HG03039 (cell line): ENCODE measurements at regions not wholly inside any gene's neighbourhood (a gene's known extent, or its start where the extent isn't known, plus 50 kb on each side); places are given as distances from the start of the nearest gene placed in this dataset.
"Not testable (repeated sequence)": the region's sequence is repeated elsewhere in the genome, so short reads cannot be mapped to it uniquely, and the experiment has no call there.

ENCODE experiments used
- ATAC-seq: cut with Tn5 transposase; IDR thresholded peaks from one replicate; pipeline ENCODE4 v1.9.1; 2021; ENCODE audit warnings: mild to moderate bottlenecking, moderate library complexity; ENCODE audit not compliant: unreplicated experiment

DNA sequence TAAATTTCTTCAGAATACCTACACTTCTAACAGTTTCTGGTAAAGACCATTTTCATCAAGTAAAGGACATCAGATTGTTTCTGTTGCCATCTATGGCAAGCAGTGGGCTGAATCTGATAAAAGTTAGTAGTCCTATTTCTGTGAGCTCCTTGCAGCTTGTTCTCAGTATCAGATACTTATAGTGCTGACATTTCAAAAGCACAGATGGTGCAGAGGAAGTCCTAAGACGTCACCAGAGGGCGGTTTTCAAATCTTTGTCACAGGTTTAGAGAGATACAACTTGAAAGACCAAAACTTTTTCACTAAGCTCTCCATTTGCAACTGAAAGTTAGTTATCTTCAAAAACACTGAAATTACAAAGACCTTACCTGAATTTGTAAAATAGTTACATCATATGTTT is 719.8 kb downstream of the SLITRK1 start:
- no peak for ATAC-seq

- ATAC-seq, result no peak
These were observed 728.4 kb downstream of the SLITRK1 start for GRCh38 chr13:83153848-83154247.

GRCh38 chr13:83151308-83151660 is 731.0 kb downstream of the SLITRK1 start:
- no peak for ATAC-seq

DNA sequence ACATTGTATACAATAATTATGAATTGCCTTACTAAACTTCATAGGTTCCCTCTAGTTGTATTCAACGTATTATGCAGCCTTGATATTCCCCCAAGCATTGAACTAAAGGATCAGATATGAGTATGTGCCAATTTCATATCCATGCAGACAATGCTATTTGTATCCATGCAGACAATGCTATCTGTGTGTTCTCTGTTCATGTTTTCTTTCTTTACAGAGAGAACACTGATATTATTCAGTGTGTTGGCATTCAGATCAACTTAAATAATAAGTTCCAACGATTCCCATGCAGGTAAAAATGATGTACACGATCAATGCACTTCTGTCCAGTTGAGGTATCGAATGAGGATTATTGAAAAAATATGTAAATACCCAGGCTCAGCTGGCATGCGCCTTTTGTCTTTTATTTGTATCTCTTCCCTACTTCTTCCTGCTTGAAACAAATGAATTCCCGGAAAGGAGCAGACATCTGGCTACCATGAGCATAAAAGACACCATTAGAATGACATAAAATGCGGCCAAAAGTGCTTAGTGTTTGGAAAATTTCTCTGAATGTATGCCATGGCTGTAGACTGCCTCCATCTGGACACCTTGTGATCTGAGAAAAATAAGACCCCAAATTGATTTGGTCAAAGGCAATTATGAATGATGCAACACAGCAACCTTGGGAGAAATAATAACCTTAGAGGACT is 731.5 kb downstream of the SLITRK1 start:
- ATAC-seq, result no peak

GRCh38 chr13:83136660-83137059 is 745.6 kb downstream of the SLITRK1 start:
- ATAC-seq, result no peak

GRCh38 chr13:83125791-83126190 is 756.5 kb downstream of the SLITRK1 start:
- no peak for ATAC-seq

DNA sequence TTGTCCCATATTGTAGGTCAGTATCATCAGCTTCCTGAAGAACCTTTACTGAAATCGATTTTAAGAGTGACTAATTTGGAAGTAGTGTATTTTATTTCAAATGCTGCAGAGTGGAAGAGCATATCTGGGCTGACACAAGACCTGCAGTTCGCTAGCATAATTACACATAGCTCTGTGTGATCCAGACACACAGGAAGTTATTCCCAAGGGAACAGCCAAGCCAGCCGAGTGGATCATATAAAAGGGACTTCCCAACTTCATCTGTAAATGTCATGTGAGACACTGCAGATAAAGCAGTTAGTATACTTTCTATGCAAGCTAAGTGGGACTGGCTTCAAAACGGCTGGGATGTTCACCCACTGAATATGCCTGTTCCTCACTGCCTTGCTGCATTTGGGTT is 760.4 kb downstream of the SLITRK1 start:
- ATAC-seq, result no peak

DNA sequence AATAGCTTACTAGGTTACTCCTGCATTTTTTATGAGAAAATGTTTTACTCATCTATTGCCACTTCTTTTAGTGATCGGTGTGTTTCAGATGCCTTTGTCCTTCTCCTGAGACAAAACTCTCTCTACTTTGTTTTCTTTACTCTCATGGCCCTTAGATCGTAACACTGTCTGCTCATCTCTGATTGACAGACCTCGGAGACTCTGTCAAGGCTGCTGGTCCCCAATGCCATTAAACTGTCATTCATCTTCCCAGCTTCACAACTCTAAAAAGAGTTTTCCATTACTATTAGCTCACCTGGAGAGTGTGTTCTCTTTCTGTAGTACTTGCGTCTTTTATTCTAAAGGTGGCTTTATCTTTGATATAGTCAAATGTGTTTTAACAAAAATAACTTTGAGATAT is 765.2 kb downstream of the SLITRK1 start:
- no peak for ATAC-seq

DNA sequence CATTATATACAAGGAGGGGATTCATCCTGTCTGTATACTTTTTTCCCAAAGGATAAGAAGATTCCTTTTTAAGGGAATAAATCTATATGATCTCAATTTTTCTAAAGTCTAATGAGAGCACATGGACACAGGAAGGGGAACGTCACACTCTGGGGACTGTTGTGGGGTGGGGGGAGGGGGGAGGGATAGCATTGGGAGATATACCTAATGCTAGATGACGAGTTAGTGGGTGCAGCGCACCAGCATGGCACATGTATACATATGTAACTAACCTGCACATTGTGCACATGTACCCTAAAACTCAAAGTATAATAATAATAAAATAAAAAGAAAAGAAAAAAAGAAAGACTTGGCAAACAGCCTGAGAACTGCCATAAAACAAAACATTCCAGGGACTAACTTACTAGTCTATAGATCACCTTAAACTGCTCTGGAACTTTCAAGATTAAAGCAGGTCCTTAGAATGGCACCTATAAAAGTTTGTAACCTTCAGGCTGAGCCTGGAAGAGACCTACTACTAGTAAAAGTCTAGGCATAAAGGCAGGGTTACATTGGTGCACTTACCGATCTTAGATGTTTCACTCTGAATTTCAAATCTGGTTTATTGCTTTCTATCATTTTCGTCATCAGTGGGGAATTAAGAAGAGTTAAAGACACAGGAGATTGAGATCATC is 780.6 kb downstream of the SLITRK1 start:
- ATAC-seq, result not testable (repeated sequence)

DNA sequence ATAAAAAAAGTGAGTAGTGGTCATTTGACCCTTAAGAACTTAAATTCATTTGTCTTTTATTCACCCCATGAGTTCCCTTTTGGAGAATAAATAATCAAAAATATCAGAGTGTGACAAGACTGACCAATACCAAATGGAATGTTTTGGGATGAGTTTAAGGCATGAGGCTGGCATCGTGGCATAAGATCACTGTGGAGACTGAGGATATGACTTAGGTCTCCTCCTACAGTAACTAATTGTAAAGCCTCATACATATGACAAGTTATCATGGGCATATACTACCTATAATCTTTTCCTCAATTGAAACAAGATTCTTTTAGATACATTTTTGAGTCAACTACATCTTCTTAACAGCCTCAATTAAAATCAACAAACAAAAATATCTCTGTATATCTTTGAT is 782.0 kb downstream of the SLITRK1 start:
- ATAC-seq, result no peak

- no peak for ATAC-seq
These were observed 793.4 kb downstream of the SLITRK1 start for GRCh38 chr13:83088858-83089257.

GRCh38 chr13:83086948-83087347 is 795.3 kb downstream of the SLITRK1 start:
- ATAC-seq, result no peak

GRCh38 chr13:83086088-83086487 is 796.2 kb downstream of the SLITRK1 start:
- no peak for ATAC-seq

DNA sequence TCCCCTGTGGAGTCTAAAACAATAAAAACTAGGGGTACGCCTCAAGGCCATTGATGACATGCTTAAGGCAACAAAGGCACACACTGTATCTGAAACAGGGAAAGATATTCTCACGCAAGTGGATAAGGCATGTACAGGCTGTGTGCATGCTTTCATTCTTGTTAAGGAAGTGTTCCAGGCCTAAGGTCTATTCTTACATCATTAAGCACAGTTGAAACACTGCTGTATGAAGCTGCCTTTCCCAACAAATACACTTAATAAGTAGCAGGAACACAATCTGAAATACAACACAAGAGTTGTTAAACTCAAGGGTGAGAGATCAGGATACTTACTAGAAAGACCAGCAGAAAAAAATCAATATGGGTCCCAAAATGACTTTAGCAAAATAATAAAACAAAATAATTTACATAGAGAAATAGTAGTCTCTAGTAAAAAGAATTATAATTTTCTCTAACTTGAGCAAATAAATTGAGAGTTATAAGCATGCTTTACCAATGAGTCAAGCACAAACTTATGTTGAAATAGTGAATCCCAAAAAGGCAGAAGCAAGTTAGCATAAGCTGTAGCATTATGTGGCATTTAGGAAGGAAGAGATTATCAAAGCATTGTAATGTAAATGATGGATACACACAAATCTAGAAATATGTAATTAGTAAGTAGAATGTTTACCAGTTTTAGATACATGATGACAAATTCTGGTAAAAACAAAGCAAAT is 796.9 kb downstream of the SLITRK1 start:
- no peak for ATAC-seq

GRCh38 chr13:83077499-83077898 is 804.8 kb downstream of the SLITRK1 start:
- no peak for ATAC-seq

- not testable (repeated sequence) for ATAC-seq
These were observed 808.3 kb downstream of the SLITRK1 start for GRCh38 chr13:83073930-83074329.

- no peak for ATAC-seq
These were observed 817.2 kb downstream of the SLITRK1 start for GRCh38 chr13:83065108-83065507.

- ATAC-seq, result no peak
These were observed 825.2 kb downstream of the SLITRK1 start for GRCh38 chr13:83057119-83057518.

DNA sequence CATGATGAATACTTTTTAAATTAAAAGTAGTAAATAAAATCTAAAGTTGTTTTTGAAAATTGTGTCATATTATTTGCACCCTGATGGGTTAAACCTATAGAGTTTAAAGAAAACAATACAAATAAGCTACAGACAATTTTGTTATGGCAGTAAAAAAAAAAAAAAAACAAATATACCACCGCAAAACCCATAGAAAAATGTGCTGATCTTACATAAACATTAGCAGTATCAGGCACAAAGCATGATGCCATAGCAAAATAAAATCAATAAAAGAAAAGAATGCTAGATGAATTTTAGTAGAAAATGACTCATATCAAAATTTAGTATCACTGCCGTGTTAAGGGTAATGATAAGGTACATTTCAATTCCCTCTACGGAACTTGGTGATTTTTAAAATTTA is 826.0 kb downstream of the SLITRK1 start:
- no peak for ATAC-seq

DNA sequence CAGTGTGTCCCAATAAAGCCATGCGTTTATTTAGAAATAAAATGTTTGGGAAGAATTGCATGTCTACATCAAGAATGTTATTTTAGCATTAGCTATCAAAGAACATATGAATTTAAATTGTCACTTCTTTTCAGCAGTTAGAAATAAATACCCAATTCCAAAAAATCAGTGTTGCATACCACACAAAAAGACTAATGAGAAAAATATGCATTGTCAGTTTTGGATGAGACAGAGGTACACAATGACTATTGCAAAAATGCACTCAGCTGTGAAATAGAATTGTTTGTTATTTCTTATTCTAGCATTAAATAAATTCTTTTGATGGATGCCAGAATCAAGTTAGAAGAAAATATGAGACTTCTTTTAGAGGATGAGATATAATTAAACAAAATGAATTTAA is 833.9 kb downstream of the SLITRK1 start:
- ATAC-seq, result no peak

DNA sequence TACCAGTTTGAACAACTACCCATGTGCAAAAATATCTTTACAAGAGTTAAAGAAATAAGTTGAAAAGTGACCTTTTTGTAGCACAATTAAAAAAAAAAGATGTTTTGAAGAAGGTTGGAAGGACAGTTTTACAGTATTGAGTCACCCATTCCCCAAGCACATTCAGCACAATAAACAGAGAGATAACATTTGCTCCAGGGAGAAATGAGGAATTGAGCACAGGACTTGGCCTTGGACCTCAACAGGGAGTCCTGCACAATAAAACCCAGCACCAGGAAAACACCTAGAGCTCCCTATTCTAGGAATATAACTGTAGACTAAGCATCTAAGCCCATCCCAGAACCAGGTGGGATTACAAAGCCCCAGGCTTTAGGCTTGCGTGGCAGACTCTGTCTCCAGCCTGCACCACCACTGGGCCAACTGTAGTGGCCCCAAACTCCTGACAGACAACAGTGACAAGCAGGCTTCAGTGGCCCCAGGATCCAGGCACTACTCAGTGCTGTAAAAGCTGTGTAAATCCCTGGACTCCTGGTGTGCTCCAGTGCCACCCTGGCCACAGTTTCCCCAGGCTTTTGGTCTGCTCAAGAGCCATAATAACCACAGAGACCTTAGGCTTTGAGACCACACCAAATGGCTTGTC is 857.2 kb downstream of the SLITRK1 start:
- no peak for ATAC-seq

DNA sequence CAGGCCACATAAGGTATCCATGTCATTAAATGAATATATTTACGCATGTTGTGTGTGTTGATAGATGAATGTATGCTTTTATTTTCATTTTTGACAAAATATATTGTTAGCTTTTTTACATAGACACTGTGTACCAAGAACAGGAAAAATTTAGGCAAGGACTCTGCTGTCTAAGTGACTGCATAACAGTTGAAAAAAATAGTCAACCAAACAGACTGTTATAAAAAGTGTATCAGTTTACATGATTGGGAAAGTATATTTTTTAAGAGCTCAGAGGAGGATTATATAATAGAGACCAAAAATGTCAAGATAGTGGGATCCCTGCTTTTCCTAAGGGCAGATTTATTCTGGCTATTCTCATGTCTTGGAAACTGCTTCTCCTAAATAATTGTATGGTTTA is 858.0 kb downstream of the SLITRK1 start:
- ATAC-seq, result no peak
